ENCODE measurements at regions not wholly inside any gene's neighbourhood (a gene's known extent, or its start where the extent isn't known, plus 50 kb on each side); places are given as distances from the start of the nearest gene placed in this dataset.

- Histone ChIP-seq H3K27ac (no peak overlapping the region), H3K27me3 (no peaks in the 10 kb centered on the region), H3K36me3 (no peaks in the 10 kb centered on the region), H3K4me1 (no peaks in the 10 kb centered on the region), H3K4me3 (no peak overlapping the region), H3K9me3 (no peaks in the 10 kb centered on the region)
- TF ChIP-seq, protein P1, sequence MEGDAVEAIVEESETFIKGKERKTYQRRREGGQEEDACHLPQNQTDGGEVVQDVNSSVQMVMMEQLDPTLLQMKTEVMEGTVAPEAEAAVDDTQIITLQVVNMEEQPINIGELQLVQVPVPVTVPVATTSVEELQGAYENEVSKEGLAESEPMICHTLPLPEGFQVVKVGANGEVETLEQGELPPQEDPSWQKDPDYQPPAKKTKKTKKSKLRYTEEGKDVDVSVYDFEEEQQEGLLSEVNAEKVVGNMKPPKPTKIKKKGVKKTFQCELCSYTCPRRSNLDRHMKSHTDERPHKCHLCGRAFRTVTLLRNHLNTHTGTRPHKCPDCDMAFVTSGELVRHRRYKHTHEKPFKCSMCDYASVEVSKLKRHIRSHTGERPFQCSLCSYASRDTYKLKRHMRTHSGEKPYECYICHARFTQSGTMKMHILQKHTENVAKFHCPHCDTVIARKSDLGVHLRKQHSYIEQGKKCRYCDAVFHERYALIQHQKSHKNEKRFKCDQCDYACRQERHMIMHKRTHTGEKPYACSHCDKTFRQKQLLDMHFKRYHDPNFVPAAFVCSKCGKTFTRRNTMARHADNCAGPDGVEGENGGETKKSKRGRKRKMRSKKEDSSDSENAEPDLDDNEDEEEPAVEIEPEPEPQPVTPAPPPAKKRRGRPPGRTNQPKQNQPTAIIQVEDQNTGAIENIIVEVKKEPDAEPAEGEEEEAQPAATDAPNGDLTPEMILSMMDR (IDR thresholded peaks at IDR 0.05) = no peak
- TF ChIP-seq POLR2AphosphoS5 (IDR thresholded peaks at IDR 0.05) = no peak
- no peak for TF ChIP-seq POLR2A (IDR thresholded peaks at IDR 0.05)
- TF ChIP-seq EP300 (IDR thresholded peaks at IDR 0.05; ENCODE audit: low read depth) = no peak
- 89 to 96% methylated on average over 7 to 8 of the region's 8 CpGs for WGBS, 2 donors (ENCODE audit: low coverage in 1 of 2)
- in situ Hi-C loops (cut with MboI; ENCODE audit: low pct_ligation_motif_present in 1 of 4, low pct_unique_long_range_greater_than_20kb in 1 of 4, low sequenced_read_pairs in 3 of 4) = no loop called here
- intact Hi-C loops (cut with DNase I; ENCODE audit: low total_unique reads) = no loop called here
- no peak for DNase-seq
Measured at GRCh38 chr3:28678086-28678485, 329.5 kb upstream of the AZI2 start.

DNA sequence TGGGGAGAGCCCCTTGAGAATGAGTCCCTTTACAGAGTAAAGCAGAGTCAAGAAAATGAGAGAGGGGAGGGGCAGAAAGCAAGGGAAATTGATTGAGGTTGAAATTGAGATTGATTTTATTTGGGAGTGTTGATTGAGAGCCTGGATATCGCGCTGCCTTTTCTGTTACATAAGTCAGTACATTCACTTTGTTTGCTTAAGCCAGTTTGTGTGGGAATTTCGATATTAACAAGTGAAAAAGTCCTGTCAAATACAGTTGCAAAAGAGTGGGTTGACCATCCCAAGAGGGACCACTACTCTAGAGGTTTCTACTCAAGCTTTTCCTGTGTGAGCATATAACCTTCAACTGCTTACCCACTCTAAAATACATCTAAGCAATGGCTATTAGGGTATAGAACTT is 331.4 kb upstream of the AZI2 start:
- no peaks in the 10 kb centered on the region for H3K27me3 ChIP-seq
- no peak for TF ChIP-seq EP300 (IDR thresholded peaks at IDR 0.05; ENCODE audit: low read depth)
- no peak for TF ChIP-seq POLR2AphosphoS5 (IDR thresholded peaks at IDR 0.05)
- TF ChIP-seq, protein P1 (IDR thresholded peaks at IDR 0.05) = no peak
- TF ChIP-seq POLR2A (IDR thresholded peaks at IDR 0.05) = no peak
- no peaks in the 10 kb centered on the region for H3K4me1 ChIP-seq
- in situ Hi-C loops (cut with MboI; ENCODE audit: low pct_ligation_motif_present in 1 of 4, low pct_unique_long_range_greater_than_20kb in 1 of 4, low sequenced_read_pairs in 3 of 4) = no loop called here
- no peaks in the 10 kb centered on the region for H3K9me3 ChIP-seq
- intact Hi-C loops (cut with DNase I; ENCODE audit: low total_unique reads) = no loop called here
- no peak overlapping the region for H3K4me3 ChIP-seq
- WGBS, 2 donors (ENCODE audit: low coverage in 1 of 2) = 85% methylated on average over 3 of the region's 3 CpGs; no CpG with 5 or more reads in 1 of the 2 donors
- H3K27ac ChIP-seq = no peak overlapping the region
- no peaks in the 10 kb centered on the region for H3K36me3 ChIP-seq
- DNase-seq = no peak

- WGBS, 2 donors (ENCODE audit: low coverage in 1 of 2) = 69 to 80% methylated on average over 1 of the region's 1 CpG
- no peaks in the 10 kb centered on the region for H3K27me3 ChIP-seq
- no peaks in the 10 kb centered on the region for H3K4me1 ChIP-seq
- no peaks in the 10 kb centered on the region for H3K9me3 ChIP-seq
- DNase-seq = no peak
- H3K36me3 ChIP-seq = no peaks in the 10 kb centered on the region
- no peak overlapping the region for H3K4me3 ChIP-seq
- no peak overlapping the region for H3K27ac ChIP-seq
- in situ Hi-C loops (cut with MboI; ENCODE audit: low pct_ligation_motif_present in 1 of 4, low pct_unique_long_range_greater_than_20kb in 1 of 4, low sequenced_read_pairs in 3 of 4) (no loop called here), intact Hi-C loops (cut with DNase I; ENCODE audit: low total_unique reads) (no loop called here)
- TF ChIP-seq POLR2A (IDR thresholded peaks at IDR 0.05) (no peak), POLR2AphosphoS5 (IDR thresholded peaks at IDR 0.05) (no peak), EP300 (IDR thresholded peaks at IDR 0.05; ENCODE audit: low read depth) (no peak)
- TF ChIP-seq, protein P1 (IDR thresholded peaks at IDR 0.05) = no peak
Measured at GRCh38 chr3:28682121-28682520, 333.5 kb upstream of the AZI2 start.

DNA sequence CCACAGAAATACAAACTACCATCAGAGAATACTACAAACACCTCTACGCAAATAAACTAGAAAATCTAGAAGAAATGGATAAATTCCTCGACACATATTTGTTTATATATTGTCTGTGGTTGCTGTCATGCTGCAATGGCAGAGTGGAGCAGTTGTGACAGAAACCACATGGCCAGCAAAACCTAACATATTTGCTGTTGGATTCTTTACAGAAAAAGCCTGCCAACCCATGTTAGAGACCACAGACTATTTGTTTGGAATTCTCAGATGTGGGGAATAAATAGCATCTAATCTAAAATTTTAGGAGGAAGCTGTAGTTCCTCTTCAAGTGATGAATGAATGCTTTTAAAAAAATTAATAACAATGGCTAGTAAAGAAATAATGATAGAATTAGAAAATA is 341.6 kb upstream of the AZI2 start:
- intact Hi-C loops (cut with DNase I; ENCODE audit: low total_unique reads) (no loop called here), in situ Hi-C loops (cut with MboI; ENCODE audit: low pct_ligation_motif_present in 1 of 4, low pct_unique_long_range_greater_than_20kb in 1 of 4, low sequenced_read_pairs in 3 of 4) (no loop called here)
- H3K9me3 ChIP-seq = no peaks in the 10 kb centered on the region
- WGBS, 2 donors (ENCODE audit: low coverage in 1 of 2) = 84% methylated on average over 2 of the region's 2 CpGs; no CpG with 5 or more reads in 1 of the 2 donors
- TF ChIP-seq POLR2A (IDR thresholded peaks at IDR 0.05) (no peak), EP300 (IDR thresholded peaks at IDR 0.05; ENCODE audit: low read depth) (no peak), POLR2AphosphoS5 (IDR thresholded peaks at IDR 0.05) (no peak)
- TF ChIP-seq, protein P1 (IDR thresholded peaks at IDR 0.05) = no peak
- no peak overlapping the region for H3K4me3 ChIP-seq
- no peaks in the 10 kb centered on the region for H3K4me1 ChIP-seq
- H3K27me3 ChIP-seq = no peaks in the 10 kb centered on the region
- no peak overlapping the region for H3K27ac ChIP-seq
- DNase-seq = no peak
- no peaks in the 10 kb centered on the region for H3K36me3 ChIP-seq

Measured in transverse colon (tissue), 4 donors.